HEK293T (cell line): ENCODE measurements at regions not wholly inside any gene's neighbourhood (a gene's known extent, or its start where the extent isn't known, plus 50 kb on each side); places are given as distances from the start of the nearest gene placed in this dataset.

Source experiments
- CTCF ChIA-PET: fragments of 350-600 bp; formaldehyde crosslinking; extraction: SDS; loops from one replicate; lab custom pipeline; 2021; ENCODE audit warnings: antibody characterized with exemption, inconsistent platforms; lab: Yijun Ruan, JAX
- POLR2A ChIA-PET: fragments of 350-600 bp; formaldehyde crosslinking; extraction: SDS; loops from one replicate; lab custom pipeline; 2020; ENCODE audit warnings: antibody characterized with exemption, inconsistent platforms; lab: Yijun Ruan, JAX
- DNase-seq: peaks from one replicate; pipeline ENCODE4 v3.0.0; 2012; ENCODE audit warnings: mixed read lengths; ENCODE audit errors: extremely low spot score
- ARNT ChIP-seq: fragments of 450-650 bp; IDR thresholded peaks from 2 replicates; pipeline ENCODE4 v1.6.1; 2017; ENCODE audit warnings: mild to moderate bottlenecking
- BHLHE40 ChIP-seq: fragments of 450-650 bp; IDR thresholded peaks from 2 replicates; pipeline ENCODE4 v1.6.1; 2016; ENCODE audit warnings: mild to moderate bottlenecking, moderate library complexity, borderline replicate concordance
- CTBP1 ChIP-seq: fragments of 450-650 bp; IDR thresholded peaks from 2 replicates; pipeline ENCODE4 v1.6.1; 2016; ENCODE audit warnings: borderline replicate concordance
- ELF4 ChIP-seq: fragments of 450-650 bp; IDR thresholded peaks from 2 replicates; pipeline ENCODE4 v1.6.1; 2017; ENCODE audit warnings: antibody characterized with exemption
- FOXA1 ChIP-seq: fragments of 450-650 bp; IDR thresholded peaks from 2 replicates; pipeline ENCODE4 v1.6.1; 2016; ENCODE audit warnings: mild to moderate bottlenecking
- FOXK2 ChIP-seq: fragments of 450-650 bp; IDR thresholded peaks from 2 replicates; pipeline ENCODE4 v1.6.1; 2016; ENCODE audit warnings: mild to moderate bottlenecking
- FOXM1 ChIP-seq: fragments of 450-650 bp; IDR thresholded peaks from 2 replicates; pipeline ENCODE4 v1.6.1; 2017; ENCODE audit warnings: mild to moderate bottlenecking, borderline replicate concordance
- HDGF ChIP-seq: fragments of 450-650 bp; IDR thresholded peaks from 2 replicates; pipeline ENCODE4 v1.6.1; 2017; ENCODE audit warnings: antibody characterized with exemption, borderline replicate concordance
- L3MBTL2 ChIP-seq: fragments of 450-650 bp; conservative IDR thresholded peaks from 2 replicates; pipeline ENCODE4 v1.6.1; 2016; ENCODE audit warnings: mild to moderate bottlenecking
- LEF1 ChIP-seq: fragments of 450-650 bp; IDR thresholded peaks from 2 replicates; pipeline ENCODE4 v1.6.1; 2017; ENCODE audit warnings: mild to moderate bottlenecking, borderline replicate concordance
- NFRKB ChIP-seq: fragments of 450-650 bp; IDR thresholded peaks from 2 replicates; pipeline ENCODE4 v1.6.1; 2016; ENCODE audit warnings: mild to moderate bottlenecking, moderate library complexity
- SP1 ChIP-seq: fragments of 450-650 bp; IDR thresholded peaks from 2 replicates; pipeline ENCODE4 v1.6.1; 2017
- SUZ12 ChIP-seq: fragments of 450-650 bp; IDR thresholded peaks from 2 replicates; pipeline ENCODE4 v1.6.1; 2016; ENCODE audit warnings: mild to moderate bottlenecking
- TARDBP ChIP-seq: fragments of 450-650 bp; IDR thresholded peaks from 2 replicates; pipeline ENCODE4 v1.6.1; 2016
- ZNF384 ChIP-seq: fragments of 450-650 bp; IDR thresholded peaks from 2 replicates; pipeline ENCODE4 v1.6.1; 2016
- TF ChIP-seq, protein P1 (sequence below): fragments of 450-650 bp; IDR thresholded peaks from 2 replicates; pipeline ENCODE4 v1.6.1; 2016

DNA sequence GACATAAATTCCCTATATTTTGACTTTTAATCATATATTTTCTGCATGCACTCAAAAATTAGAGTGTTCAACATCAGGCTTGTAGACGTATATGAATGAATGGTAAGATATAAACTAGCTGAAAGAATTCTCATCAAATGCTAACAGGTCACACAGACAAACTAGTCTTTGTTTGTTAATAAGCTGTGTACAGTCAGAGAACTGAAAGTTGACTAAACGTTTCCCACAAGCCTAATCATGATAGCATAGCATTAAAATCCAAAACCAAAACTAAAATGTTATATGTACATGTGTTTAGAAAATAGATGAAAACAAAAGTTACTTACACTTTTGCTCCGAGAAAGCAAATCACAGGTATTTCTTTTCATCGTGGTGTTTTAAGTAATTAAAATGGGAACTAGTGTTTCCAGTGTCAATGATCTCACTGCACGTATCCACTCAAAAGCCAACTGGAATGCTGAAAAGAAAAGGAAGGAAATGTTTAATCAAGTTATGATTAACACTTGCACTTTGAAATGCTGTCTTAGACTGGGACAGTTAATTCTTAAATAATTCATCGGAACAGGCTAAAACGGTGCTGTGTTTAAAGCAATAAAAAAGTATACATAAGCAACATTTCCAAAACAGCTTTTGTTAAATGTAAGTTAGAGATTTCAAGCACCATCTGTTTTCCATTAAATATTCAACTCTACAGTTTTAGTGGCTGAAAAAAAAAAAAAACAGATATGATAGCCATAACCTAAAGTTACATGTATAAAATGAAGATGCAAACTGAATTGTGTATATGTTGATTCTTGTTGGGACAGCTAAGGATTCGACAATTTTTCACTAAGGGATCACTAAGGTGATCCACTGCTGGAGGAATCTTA, 291.9 kb upstream of the PDE4D start:
- ChIA-PET POLR2A (no interaction called here), CTCF (no interaction called here)
- no peak for TF ChIP-seq FOXM1
- TF ChIP-seq BHLHE40 = no peak
- TF ChIP-seq HDGF = no peak
- no peak for TF ChIP-seq SUZ12
- TF ChIP-seq ELF4 = no peak
- TF ChIP-seq FOXK2 = no peak
- no peak for TF ChIP-seq TARDBP
- no peak for TF ChIP-seq ARNT
- no peak for TF ChIP-seq ZNF384
- TF ChIP-seq, protein P1, sequence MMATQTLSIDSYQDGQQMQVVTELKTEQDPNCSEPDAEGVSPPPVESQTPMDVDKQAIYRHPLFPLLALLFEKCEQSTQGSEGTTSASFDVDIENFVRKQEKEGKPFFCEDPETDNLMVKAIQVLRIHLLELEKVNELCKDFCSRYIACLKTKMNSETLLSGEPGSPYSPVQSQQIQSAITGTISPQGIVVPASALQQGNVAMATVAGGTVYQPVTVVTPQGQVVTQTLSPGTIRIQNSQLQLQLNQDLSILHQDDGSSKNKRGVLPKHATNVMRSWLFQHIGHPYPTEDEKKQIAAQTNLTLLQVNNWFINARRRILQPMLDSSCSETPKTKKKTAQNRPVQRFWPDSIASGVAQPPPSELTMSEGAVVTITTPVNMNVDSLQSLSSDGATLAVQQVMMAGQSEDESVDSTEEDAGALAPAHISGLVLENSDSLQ = no peak
- TF ChIP-seq NFRKB = no peak
- no peak for DNase-seq

DNA sequence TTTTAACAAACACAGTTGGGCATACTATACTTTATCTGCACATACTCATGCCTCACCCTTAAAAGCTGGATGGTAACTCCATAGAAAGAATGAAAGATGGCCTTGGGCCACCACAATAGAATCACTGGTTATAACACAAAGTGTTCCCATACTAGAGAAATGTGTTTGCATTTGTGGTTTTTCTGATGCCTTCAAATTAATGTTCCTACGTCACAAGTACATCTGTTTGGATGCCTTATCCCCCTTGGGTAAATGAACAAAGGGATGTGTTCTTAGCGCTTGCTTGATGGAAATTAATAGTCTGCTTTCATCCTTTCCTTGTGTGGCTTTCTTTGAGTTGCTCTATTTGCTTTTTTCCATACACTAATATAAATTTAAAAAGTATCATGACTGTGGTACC, 291.1 kb upstream of the PDE4D start:
- ChIA-PET POLR2A (no interaction called here), CTCF (no interaction called here)
- TF ChIP-seq FOXM1 (no peak), FOXK2 (no peak), HDGF (no peak), TARDBP (no peak)
- no peak for DNase-seq

- CTCF ChIA-PET = no interaction called here
- TF ChIP-seq TARDBP (no peak), FOXK2 (no peak), ZNF384 (no peak), FOXM1 (no peak), HDGF (no peak), FOXA1 (no peak)
- no peak for DNase-seq
- POLR2A ChIA-PET = no interaction called here
Measured at GRCh38 chr5:60183881-60184280, 290.4 kb upstream of the PDE4D start.

DNA sequence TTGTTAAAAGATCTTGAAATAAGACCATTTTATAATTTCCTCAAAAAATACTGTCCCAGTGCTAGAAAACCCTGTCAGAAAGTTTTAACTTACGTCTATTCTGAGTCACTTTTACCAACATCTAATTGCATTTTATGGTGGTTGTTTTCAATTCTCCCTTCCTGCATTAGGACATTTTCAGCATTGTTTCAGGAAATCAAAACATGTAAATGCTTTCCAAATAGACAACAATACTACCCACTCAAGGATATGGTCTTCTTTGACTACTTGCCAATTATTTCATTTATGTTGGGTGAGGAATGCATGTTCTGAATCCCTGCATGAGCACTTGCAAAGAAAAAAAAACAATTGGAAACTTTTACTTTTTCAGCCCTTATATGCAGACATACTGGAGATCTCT, 284.6 kb upstream of the PDE4D start:
- ChIA-PET CTCF (no interaction called here), POLR2A (no interaction called here)
- TF ChIP-seq SUZ12 = no peak
- no peak for DNase-seq

DNA sequence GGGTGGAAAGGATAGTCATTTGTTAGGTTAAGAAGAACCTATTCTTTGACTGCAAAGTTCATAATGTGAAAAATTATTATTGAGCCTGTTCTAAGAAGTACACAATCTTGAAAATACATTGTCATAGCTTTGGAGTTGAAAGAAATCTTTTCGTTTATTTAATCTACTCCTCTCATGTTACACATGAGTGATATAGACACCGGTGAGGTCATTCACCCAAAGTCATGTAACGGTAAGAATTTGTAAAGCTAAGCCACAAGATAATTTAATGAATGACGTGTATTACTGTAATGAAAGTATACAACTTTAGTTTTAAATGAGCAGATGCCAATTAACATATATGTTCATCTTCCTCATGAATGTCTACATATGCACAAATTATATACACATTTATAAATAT, 284.1 kb upstream of the PDE4D start:
- DNase-seq = no peak
- TF ChIP-seq FOXM1 (no peak), HDGF (no peak), BHLHE40 (no peak), SUZ12 (no peak), CTBP1 (no peak), L3MBTL2 (no peak), NFRKB (no peak), FOXK2 (no peak), SP1 (no peak), TARDBP (no peak), FOXA1 (no peak), ZNF384 (no peak), ELF4 (no peak), LEF1 (no peak), ARNT (no peak)
- TF ChIP-seq, protein P1 = no peak
- ChIA-PET POLR2A (no interaction called here), CTCF (no interaction called here)

- no peak for DNase-seq
Measured at GRCh38 chr5:60173667-60174066, 280.1 kb upstream of the PDE4D start.

GRCh38 chr5:60163762-60164161, 270.2 kb upstream of the PDE4D start:
- ChIA-PET CTCF (no interaction called here), POLR2A (no interaction called here)
- no peak for TF ChIP-seq BHLHE40
- no peak for TF ChIP-seq NFRKB
- TF ChIP-seq CTBP1 = no peak
- no peak for TF ChIP-seq SUZ12
- TF ChIP-seq ARNT = no peak
- no peak for TF ChIP-seq ZNF384
- TF ChIP-seq SP1 = no peak
- no peak for TF ChIP-seq LEF1
- no peak for TF ChIP-seq FOXK2
- TF ChIP-seq, protein P1 = no peak
- TF ChIP-seq TARDBP = no peak
- no peak for TF ChIP-seq FOXM1
- TF ChIP-seq L3MBTL2 = no peak
- no peak for TF ChIP-seq ELF4
- TF ChIP-seq HDGF = no peak
- no peak for TF ChIP-seq FOXA1
- no peak for DNase-seq

More at GRCh38 chr5:60173667-60174066, 280.1 kb upstream of the PDE4D start:
- TF ChIP-seq BHLHE40 = no peak
- TF ChIP-seq FOXM1 = no peak
- CTCF ChIA-PET = no interaction called here
- POLR2A ChIA-PET = no interaction called here
